PC-9 (cell line): ENCODE measurements at regions not wholly inside any gene's neighbourhood (a gene's known extent, or its start where the extent isn't known, plus 50 kb on each side); places are given as distances from the start of the nearest gene placed in this dataset.

Experiments
- EZH2 ChIP-seq: fragments of 200-600 bp; sonication (generic); IDR thresholded peaks from 2 replicates; pipeline ENCODE4 v1.8.0; 2017; ENCODE audit warnings: antibody characterized with exemption, low read depth
- TF ChIP-seq, protein P1 (sequence below): fragments of 200-600 bp; sonication (generic); conservative IDR thresholded peaks from 2 replicates; pipeline ENCODE4 v1.6.1; 2017; ENCODE audit warnings: mixed run types, antibody characterized with exemption, mild to moderate bottlenecking, moderate library complexity

DNA sequence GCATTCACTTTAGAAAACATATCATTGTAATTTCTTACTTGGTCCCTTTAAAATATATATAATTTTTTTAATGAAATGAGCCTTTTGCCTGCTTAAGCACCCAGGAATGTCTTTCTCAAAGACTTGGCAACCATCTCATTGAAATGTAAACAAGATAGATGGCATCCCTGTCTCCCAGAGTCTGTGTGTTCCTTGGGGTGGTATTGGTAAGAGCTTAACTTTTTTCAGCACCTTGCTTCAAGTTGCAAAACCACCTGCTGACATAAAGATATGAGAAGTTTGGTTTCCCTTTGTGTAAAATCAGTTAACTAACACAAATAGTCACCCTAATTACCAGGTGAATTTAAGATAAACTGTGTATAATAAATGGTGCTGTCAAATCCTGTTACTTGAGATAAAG lies 266.9 kb downstream of the DSC3 start:
- TF ChIP-seq, protein P1, sequence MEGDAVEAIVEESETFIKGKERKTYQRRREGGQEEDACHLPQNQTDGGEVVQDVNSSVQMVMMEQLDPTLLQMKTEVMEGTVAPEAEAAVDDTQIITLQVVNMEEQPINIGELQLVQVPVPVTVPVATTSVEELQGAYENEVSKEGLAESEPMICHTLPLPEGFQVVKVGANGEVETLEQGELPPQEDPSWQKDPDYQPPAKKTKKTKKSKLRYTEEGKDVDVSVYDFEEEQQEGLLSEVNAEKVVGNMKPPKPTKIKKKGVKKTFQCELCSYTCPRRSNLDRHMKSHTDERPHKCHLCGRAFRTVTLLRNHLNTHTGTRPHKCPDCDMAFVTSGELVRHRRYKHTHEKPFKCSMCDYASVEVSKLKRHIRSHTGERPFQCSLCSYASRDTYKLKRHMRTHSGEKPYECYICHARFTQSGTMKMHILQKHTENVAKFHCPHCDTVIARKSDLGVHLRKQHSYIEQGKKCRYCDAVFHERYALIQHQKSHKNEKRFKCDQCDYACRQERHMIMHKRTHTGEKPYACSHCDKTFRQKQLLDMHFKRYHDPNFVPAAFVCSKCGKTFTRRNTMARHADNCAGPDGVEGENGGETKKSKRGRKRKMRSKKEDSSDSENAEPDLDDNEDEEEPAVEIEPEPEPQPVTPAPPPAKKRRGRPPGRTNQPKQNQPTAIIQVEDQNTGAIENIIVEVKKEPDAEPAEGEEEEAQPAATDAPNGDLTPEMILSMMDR: no peak
- TF ChIP-seq EZH2: no peak
